GM12873 (cell line): ENCODE measurements at regions not wholly inside any gene's neighbourhood (a gene's known extent, or its start where the extent isn't known, plus 50 kb on each side); places are given as distances from the start of the nearest gene placed in this dataset.

Source experiments
- TF ChIP-seq, protein P1 (sequence below): IDR thresholded peaks from 2 replicates; pipeline ENCODE4 v1.5.1; 2012; ENCODE audit warnings: low read depth, mild to moderate bottlenecking, moderate library complexity, low read length, control low read depth; ENCODE audit not compliant: insufficient read depth; ENCODE audit errors: missing control alignments

DNA sequence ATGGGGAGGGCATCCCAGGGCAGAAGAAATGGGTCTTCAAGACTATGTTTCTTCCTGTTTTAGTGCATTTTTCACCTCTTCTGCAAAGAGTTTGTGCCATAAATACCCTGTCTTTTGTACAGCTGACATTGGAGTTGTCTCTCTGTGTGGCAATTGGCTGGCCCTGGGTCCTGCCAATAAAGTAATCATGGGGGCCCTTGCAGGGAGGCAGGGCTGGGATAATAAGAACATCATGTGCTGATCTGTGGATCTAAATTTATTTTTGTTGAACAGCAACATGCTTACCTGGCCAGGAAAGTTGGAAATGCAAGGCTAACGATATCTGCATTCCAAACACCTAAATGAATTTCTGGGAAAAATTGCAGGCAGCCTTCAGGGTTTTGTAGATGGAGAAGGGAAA, 174.6 kb upstream of the GATB start:
- TF ChIP-seq, protein P1, sequence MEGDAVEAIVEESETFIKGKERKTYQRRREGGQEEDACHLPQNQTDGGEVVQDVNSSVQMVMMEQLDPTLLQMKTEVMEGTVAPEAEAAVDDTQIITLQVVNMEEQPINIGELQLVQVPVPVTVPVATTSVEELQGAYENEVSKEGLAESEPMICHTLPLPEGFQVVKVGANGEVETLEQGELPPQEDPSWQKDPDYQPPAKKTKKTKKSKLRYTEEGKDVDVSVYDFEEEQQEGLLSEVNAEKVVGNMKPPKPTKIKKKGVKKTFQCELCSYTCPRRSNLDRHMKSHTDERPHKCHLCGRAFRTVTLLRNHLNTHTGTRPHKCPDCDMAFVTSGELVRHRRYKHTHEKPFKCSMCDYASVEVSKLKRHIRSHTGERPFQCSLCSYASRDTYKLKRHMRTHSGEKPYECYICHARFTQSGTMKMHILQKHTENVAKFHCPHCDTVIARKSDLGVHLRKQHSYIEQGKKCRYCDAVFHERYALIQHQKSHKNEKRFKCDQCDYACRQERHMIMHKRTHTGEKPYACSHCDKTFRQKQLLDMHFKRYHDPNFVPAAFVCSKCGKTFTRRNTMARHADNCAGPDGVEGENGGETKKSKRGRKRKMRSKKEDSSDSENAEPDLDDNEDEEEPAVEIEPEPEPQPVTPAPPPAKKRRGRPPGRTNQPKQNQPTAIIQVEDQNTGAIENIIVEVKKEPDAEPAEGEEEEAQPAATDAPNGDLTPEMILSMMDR = no peak

DNA sequence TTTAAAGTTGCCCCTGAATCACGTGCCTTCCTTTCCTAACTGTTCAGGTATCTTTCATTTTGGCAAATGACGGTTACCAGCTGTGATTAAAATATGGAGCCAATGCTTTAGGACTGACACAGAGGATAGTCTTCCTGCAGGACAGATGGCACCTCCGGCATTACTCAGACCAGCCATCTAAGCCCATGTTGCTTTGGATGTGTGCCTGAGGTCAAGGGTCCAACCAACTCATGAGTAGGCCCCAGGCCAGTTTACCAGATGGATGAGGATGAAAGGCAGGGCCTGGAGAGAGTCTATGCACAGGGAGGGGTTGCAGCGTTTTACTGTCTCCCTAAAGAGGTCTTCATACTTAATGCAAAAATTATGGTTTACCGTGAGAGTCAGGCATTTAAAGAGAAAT, 174.0 kb upstream of the GATB start:
- TF ChIP-seq, protein P1 = no peak

DNA sequence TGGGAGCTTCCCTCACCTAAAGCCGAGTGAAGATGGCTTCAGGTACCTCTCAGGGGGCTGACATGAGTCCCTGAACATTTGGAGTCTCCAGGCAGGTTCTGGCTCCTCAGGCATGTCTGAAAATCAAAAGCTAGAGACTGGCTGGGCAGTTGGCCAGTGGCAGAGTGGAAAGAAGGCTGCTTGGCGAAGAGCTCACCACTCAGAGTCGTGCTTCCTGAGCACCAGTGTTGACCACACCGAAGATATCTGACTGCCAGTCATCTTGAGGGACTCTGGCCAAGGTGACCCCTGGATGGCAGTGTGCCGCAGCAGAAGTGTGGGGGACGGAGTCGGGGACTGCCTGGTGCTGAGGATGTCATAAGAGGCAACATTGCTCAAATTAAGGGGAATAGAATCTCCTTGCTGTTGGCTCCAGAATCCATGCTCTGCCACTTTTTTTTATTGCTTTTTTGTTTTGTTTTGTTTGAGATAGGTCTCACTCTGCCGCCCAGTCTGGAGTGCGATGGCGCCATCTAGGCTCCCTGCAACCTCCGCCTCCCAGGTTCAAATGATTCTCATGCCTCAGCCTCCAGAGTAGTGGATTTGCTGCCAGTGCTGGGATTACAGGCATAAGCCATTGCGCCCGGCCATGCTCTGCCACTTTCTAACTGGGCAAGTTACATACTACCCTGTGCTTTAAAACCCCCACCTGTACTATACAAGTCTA, 172.5 kb upstream of the GATB start:
- TF ChIP-seq, protein P1 = no peak

DNA sequence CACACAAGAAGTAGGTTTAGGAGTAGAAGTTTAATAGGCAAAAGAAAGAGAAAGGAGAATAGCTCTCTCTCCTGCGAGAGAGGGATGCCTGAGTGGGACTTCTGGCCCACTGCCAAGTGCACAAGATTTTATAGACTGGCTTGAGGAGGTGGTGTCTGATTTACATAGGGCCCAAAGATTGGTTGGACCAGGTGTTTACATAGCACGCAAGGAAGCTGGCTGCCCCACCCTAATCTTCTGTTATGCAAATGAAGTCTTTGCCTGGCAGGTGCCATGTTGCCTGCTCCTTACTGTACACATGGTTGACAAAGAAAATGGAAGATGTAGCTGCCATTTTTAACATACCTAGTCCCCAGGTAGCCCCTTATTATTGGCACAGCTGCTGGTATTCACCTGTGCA, 170.8 kb upstream of the GATB start:
- TF ChIP-seq, protein P1 = no peak

DNA sequence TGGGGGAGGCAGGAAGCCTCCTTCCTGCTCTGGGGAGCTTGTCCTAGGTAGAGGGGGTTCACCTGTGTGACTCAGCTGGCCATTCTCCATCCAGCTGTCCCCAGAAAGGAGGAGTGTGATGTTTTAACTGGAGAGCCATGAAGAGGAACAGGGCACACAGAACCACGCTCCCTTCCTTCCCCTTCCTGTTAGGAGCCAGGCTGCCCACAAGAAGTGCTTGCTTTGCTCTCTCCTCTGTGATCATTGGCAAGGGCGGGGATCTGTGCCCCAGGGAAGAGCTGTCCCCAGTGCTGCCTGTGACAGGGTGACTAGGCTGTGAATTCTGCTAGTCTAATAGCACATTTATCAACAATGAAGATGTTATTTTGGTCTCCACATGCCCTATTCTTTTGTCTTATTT, 169.6 kb upstream of the GATB start:
- TF ChIP-seq, protein P1 = no peak

DNA sequence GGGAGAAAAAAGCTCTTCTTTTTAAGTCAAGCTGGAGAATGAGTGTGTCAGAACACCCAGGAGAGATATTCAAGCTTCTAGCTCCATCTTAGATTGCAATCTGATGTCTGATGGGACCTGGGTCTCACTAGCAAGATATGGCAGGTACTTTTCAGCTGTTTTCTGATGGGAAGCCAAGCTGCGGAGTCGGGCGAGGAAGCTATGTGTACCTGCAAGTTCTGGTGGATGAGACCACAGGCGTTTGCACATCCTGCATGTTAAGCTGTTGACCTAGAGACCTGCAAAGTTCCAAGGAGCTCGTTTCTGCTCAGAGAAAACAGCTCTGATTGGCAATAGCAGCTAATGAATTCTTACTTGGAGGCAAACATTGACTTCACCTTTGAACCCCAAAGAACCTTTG, 167.3 kb upstream of the GATB start:
- TF ChIP-seq, protein P1 = no peak

DNA sequence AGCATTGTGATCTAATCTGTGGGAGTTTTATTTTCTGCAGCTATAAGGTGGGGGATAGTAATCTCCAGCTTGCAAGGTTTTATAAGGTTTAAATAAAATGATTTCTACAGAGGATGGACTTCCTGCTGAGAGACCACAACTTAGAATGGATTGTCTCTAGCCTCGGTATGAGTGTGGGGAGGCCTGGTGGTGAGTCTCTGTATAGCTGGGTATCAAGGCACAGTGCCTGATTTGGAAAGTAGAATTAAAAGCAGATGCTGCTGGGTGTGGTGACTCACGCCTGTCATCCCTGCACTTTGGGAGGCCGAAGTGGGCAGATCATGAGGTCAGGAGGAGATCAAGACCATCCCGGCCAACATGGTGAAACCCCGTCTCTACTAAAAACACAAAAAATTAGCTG, 162.0 kb upstream of the GATB start:
- TF ChIP-seq, protein P1 = peak; percentile 4

DNA sequence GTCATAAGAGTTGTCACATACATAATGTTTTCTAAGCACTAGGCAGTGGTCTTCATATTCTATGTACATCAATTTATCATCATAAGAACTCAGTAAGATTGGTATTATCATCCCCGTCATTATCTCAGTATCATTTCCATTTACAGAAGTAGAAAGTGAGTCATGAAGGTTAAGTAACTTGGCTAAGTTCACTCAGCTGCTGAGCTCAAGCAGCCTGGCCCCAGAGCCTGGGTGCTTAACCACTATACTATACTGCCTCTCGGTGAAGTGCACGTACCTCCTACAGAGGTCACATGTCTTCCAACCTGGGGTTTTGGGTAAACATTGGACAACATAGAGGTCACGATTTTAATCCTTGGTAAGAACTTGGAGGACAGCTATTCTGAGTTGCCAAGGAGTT, 161.5 kb upstream of the GATB start:
- TF ChIP-seq, protein P1 = no peak
